HL-60 (cell line): ENCODE measurements at regions not wholly inside any gene's neighbourhood (a gene's known extent, or its start where the extent isn't known, plus 50 kb on each side); places are given as distances from the start of the nearest gene placed in this dataset.
A peak's percentile ranks its signal among the peaks of the same experiment; 100 is the strongest.
"Not testable (repeated sequence)": the region's sequence is repeated elsewhere in the genome, so short reads cannot be mapped to it uniquely, and the experiment has no call there.

Experiments
- DNase-seq, 2 experiments: peaks; one replicate each; pipeline ENCODE4 v3.0.0-alpha.2; 2010 to 2020; ENCODE audit warnings: low read depth in 1 of 2, low spot score in 1 of 2
- H3K27ac ChIP-seq: fragments of 250-450 bp; sonication (Bioruptor Pico); replicated peaks from 2 replicates; pipeline ENCODE4 v1.5.1; 2020; ENCODE audit warnings: mild to moderate bottlenecking, moderate library complexity
- H3K27me3 ChIP-seq: fragments of 250-450 bp; sonication (Bioruptor Pico); 2 replicates; pipeline ENCODE4 v1.5.1; 2021; ENCODE audit warnings: mild to moderate bottlenecking, moderate library complexity; ENCODE audit not compliant: insufficient read depth, poor library complexity, severe bottlenecking
- H3K4me3 ChIP-seq: replicated peaks from 2 replicates; pipeline ENCODE4 v1.5.1; 2011; ENCODE audit warnings: mild to moderate bottlenecking, control low read depth, low read length; ENCODE audit not compliant: insufficient read depth
- POLR2AphosphoS5 ChIP-seq: IDR thresholded peaks from 2 replicates; pipeline ENCODE4 v1.6.1; 2012; ENCODE audit warnings: low read depth

GRCh38 chr17:64800987-64801386 lies 118.3 kb downstream of the LRRC37A3 start:
- not testable (repeated sequence) for DNase-seq, H3K27ac ChIP-seq, H3K27me3 ChIP-seq, H3K4me3 ChIP-seq

GRCh38 chr17:64800361-64800895 lies 118.8 kb downstream of the LRRC37A3 start:
- H3K4me3 ChIP-seq, H3K27me3 ChIP-seq, DNase-seq, H3K27ac ChIP-seq: not testable (repeated sequence)

GRCh38 chr17:64799543-64800188 lies 119.6 kb downstream of the LRRC37A3 start:
- H3K27ac ChIP-seq, H3K27me3 ChIP-seq, H3K4me3 ChIP-seq, DNase-seq: not testable (repeated sequence)

GRCh38 chr17:64798961-64799360 lies 120.3 kb downstream of the LRRC37A3 start:
- H3K27ac ChIP-seq, H3K27me3 ChIP-seq, H3K4me3 ChIP-seq, DNase-seq: not testable (repeated sequence)

- not testable (repeated sequence) for H3K27ac ChIP-seq, H3K4me3 ChIP-seq, H3K27me3 ChIP-seq
- TF ChIP-seq POLR2AphosphoS5: 0 out of 2 replicates have a peak, but pooled peaks have one; percentile 23
- peak in 1 of 2 experiments; percentile 81 for DNase-seq
These were observed 120.8 kb downstream of the LRRC37A3 start for GRCh38 chr17:64798489-64798790.

- peak in 1 of 2 experiments; percentile 25 for DNase-seq
- H3K4me3 ChIP-seq, H3K27me3 ChIP-seq: not testable (repeated sequence)
- H3K27ac ChIP-seq: peak overlapping the region; percentile 51
These were observed 121.4 kb downstream of the LRRC37A3 start for GRCh38 chr17:64797746-64798488.

GRCh38 chr17:64795342-64795741 lies 123.9 kb downstream of the LRRC37A3 start:
- DNase-seq, H3K4me3 ChIP-seq: not testable (repeated sequence)
- H3K27ac ChIP-seq: peak overlapping the region; percentile 43

GRCh38 chr17:64794548-64795274 lies 124.6 kb downstream of the LRRC37A3 start:
- H3K27ac ChIP-seq: peak overlapping the region; percentile 69
- not testable (repeated sequence) for H3K4me3 ChIP-seq, H3K27me3 ChIP-seq
- peak; percentile 62 for TF ChIP-seq POLR2AphosphoS5
- peak in 1 of 2 experiments; percentile 88 for DNase-seq

More at GRCh38 chr17:64795342-64795741, 123.9 kb downstream of the LRRC37A3 start:
- H3K27me3 ChIP-seq: not testable (repeated sequence)

GRCh38 chr17:64794113-64794512 lies 125.2 kb downstream of the LRRC37A3 start:
- DNase-seq, H3K4me3 ChIP-seq, H3K27me3 ChIP-seq: not testable (repeated sequence)
- H3K27ac ChIP-seq: peak overlapping the region; percentile 69

GRCh38 chr17:64792793-64793575 lies 126.3 kb downstream of the LRRC37A3 start:
- H3K27me3 ChIP-seq, H3K4me3 ChIP-seq: not testable (repeated sequence)
- peak; percentile 64 for TF ChIP-seq POLR2AphosphoS5
- H3K27ac ChIP-seq: peak overlapping the region; percentile 17
- peak; percentile 39 to 70 for DNase-seq

- H3K27ac ChIP-seq, H3K4me3 ChIP-seq, H3K27me3 ChIP-seq, DNase-seq: not testable (repeated sequence)
These were observed 127.0 kb downstream of the LRRC37A3 start for GRCh38 chr17:64792276-64792675.

GRCh38 chr17:64791691-64792090 lies 127.6 kb downstream of the LRRC37A3 start:
- not testable (repeated sequence) for H3K27me3 ChIP-seq, DNase-seq, H3K4me3 ChIP-seq, H3K27ac ChIP-seq

GRCh38 chr17:64791226-64791625 lies 128.1 kb downstream of the LRRC37A3 start:
- H3K4me3 ChIP-seq, H3K27me3 ChIP-seq, H3K27ac ChIP-seq, DNase-seq: not testable (repeated sequence)

- not testable (repeated sequence) for DNase-seq, H3K4me3 ChIP-seq, H3K27me3 ChIP-seq, H3K27ac ChIP-seq
These were observed 128.6 kb upstream of the SMURF2 start for GRCh38 chr17:64790690-64791089.
